ENCODE measurements at regions not wholly inside any gene's neighbourhood (a gene's known extent, or its start where the extent isn't known, plus 50 kb on each side); places are given as distances from the start of the nearest gene placed in this dataset.
A peak's percentile ranks its signal among the peaks of the same experiment; 100 is the strongest.
"Not testable (repeated sequence)": the region's sequence is repeated elsewhere in the genome, so short reads cannot be mapped to it uniquely, and the experiment has no call there.

DNA sequence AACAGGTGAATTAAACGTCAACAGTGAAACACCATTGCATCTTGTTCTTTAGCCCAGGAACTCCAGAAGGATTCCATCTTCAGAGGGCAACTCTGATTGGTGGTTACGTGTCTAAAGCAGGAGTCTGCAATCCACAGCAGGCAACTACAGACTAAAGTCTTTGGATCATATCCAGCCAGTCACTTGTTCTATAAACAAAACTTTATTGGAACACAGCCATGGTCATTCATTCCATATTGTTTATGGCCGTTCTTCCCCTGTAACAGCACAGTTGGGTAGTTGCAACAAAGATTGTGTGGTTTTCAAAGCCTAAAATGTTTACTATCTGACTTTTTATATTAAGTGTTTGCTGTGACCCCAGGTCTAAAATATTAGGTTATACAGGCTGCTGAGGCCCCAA lies 94.7 kb upstream of the IMMP2L start:
- Mint-ChIP-seq H3K36me3 (ENCODE audit: low read depth) (no peaks in the 10 kb centered on the region), H3K4me1 (ENCODE audit: low read depth) (no peaks in the 10 kb centered on the region), H3K4me3 (no peak overlapping the region), H3K27me3 (peaks cover 12% of the 10 kb centered on the region), H3K9me3 (no peaks in the 10 kb centered on the region), H3K27ac (no peak overlapping the region)
- intact Hi-C loops (cut with micrococcal nuclease) = no loop called here
- ChIA-PET POLR2A (no interaction called here), CTCF (no interaction called here)
- ATAC-seq = no peak
- DNase-seq = no peak
- TF ChIP-seq CTCF (IDR thresholded peaks at IDR 0.05) = no peak

GRCh38 chr7:111654343-111654742 lies 92.1 kb upstream of the IMMP2L start:
- Mint-ChIP-seq H3K4me1 (ENCODE audit: low read depth) (no peaks in the 10 kb centered on the region), H3K9me3 (no peaks in the 10 kb centered on the region), H3K36me3 (ENCODE audit: low read depth) (no peaks in the 10 kb centered on the region), H3K27ac (no peak overlapping the region), H3K27me3 (peaks cover 6% of the 10 kb centered on the region), H3K4me3 (no peak overlapping the region)
- no peak for TF ChIP-seq CTCF (IDR thresholded peaks at IDR 0.05)
- intact Hi-C loops (cut with micrococcal nuclease) = no loop called here
- POLR2A ChIA-PET = no interaction called here
- ATAC-seq = no peak
- DNase-seq = no peak
- CTCF ChIA-PET = no interaction called here

- no peak for TF ChIP-seq CTCF (IDR thresholded peaks at IDR 0.05)
- ATAC-seq (no peak), DNase-seq (no peak)
- H3K27me3 Mint-ChIP-seq = peaks cover 6% of the 10 kb centered on the region
- H3K9me3 Mint-ChIP-seq = no peaks in the 10 kb centered on the region
- intact Hi-C loops (cut with micrococcal nuclease) = no loop called here
- no peaks in the 10 kb centered on the region for H3K4me1 Mint-ChIP-seq (ENCODE audit: low read depth)
- no peak overlapping the region for H3K27ac Mint-ChIP-seq
- no peaks in the 10 kb centered on the region for H3K36me3 Mint-ChIP-seq (ENCODE audit: low read depth)
- H3K4me3 Mint-ChIP-seq = no peak overlapping the region
- ChIA-PET CTCF (no interaction called here), POLR2A (no interaction called here)
Measured at GRCh38 chr7:111653846-111654245, 91.6 kb upstream of the IMMP2L start.

GRCh38 chr7:111650456-111650999 lies 88.2 kb upstream of the IMMP2L start:
- H3K9me3 Mint-ChIP-seq = no peaks in the 10 kb centered on the region
- POLR2A ChIA-PET = no interaction called here

GRCh38 chr7:111647881-111648280 lies 85.6 kb upstream of the IMMP2L start:
- TF ChIP-seq CTCF (IDR thresholded peaks at IDR 0.05) = no peak
- POLR2A ChIA-PET = no interaction called here

More at GRCh38 chr7:111650456-111650999, 88.2 kb upstream of the IMMP2L start:
- H3K27ac Mint-ChIP-seq = no peak overlapping the region
- ATAC-seq = no peak
- CTCF ChIA-PET = no interaction called here
- no peak for DNase-seq
- H3K4me1 Mint-ChIP-seq (ENCODE audit: low read depth) = no peaks in the 10 kb centered on the region
- H3K27me3 Mint-ChIP-seq = peaks cover 13% of the 10 kb centered on the region
- intact Hi-C loops (cut with micrococcal nuclease) = no loop called here
- TF ChIP-seq CTCF (IDR thresholded peaks at IDR 0.05) = no peak
- H3K4me3 Mint-ChIP-seq = no peak overlapping the region
- no peaks in the 10 kb centered on the region for H3K36me3 Mint-ChIP-seq (ENCODE audit: low read depth)

DNA sequence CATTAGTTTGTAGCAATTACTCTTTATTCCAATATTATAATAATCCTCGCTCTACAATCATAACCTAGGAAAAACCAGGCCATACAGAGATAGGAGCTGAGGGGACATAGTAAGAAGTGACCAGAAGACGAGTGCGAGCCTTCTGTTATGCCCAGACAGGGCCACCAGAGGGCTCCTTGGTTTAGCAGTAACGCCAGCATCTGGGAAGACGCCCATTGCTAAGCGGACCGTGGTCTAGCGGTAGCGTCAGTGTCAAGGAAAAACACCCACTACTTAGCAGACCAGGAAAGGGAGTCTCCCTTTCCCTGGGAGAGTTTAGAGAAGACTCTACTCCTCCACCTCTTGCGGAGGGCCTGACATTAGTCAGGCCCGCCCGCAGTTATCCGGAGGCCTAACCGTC lies 82.3 kb upstream of the IMMP2L start:
- POLR2A ChIA-PET; ATAC-seq; H3K4me3 Mint-ChIP-seq; H3K9me3 Mint-ChIP-seq; H3K4me1 Mint-ChIP-seq (ENCODE audit: low read depth); H3K36me3 Mint-ChIP-seq (ENCODE audit: low read depth); CTCF ChIA-PET; intact Hi-C loops (cut with micrococcal nuclease); H3K27ac Mint-ChIP-seq: not testable (repeated sequence)
- peak; percentile 32 for DNase-seq
- H3K27me3 Mint-ChIP-seq = peaks cover 10% of the 10 kb centered on the region

More at GRCh38 chr7:111647881-111648280, 85.6 kb upstream of the IMMP2L start:
- CTCF ChIA-PET = no interaction called here
- DNase-seq (no peak), ATAC-seq (no peak)
- no peaks in the 10 kb centered on the region for H3K4me1 Mint-ChIP-seq (ENCODE audit: low read depth)
- peaks cover 14% of the 10 kb centered on the region for H3K27me3 Mint-ChIP-seq
- H3K27ac Mint-ChIP-seq = no peak overlapping the region
- intact Hi-C loops (cut with micrococcal nuclease) = no loop called here
- H3K36me3 Mint-ChIP-seq (ENCODE audit: low read depth) = no peaks in the 10 kb centered on the region
- H3K9me3 Mint-ChIP-seq = no peaks in the 10 kb centered on the region
- H3K4me3 Mint-ChIP-seq = no peak overlapping the region
